GM18511 (cell line): ENCODE measurements at regions not wholly inside any gene's neighbourhood (a gene's known extent, or its start where the extent isn't known, plus 50 kb on each side); places are given as distances from the start of the nearest gene placed in this dataset.
"Not testable (repeated sequence)": the region's sequence is repeated elsewhere in the genome, so short reads cannot be mapped to it uniquely, and the experiment has no call there.

Source experiments
- ATAC-seq: cut with Tn5 transposase; IDR thresholded peaks from one replicate; pipeline ENCODE4 v1.9.1; 2021; ENCODE audit warnings: mild to moderate bottlenecking, moderate library complexity; ENCODE audit not compliant: unreplicated experiment

DNA sequence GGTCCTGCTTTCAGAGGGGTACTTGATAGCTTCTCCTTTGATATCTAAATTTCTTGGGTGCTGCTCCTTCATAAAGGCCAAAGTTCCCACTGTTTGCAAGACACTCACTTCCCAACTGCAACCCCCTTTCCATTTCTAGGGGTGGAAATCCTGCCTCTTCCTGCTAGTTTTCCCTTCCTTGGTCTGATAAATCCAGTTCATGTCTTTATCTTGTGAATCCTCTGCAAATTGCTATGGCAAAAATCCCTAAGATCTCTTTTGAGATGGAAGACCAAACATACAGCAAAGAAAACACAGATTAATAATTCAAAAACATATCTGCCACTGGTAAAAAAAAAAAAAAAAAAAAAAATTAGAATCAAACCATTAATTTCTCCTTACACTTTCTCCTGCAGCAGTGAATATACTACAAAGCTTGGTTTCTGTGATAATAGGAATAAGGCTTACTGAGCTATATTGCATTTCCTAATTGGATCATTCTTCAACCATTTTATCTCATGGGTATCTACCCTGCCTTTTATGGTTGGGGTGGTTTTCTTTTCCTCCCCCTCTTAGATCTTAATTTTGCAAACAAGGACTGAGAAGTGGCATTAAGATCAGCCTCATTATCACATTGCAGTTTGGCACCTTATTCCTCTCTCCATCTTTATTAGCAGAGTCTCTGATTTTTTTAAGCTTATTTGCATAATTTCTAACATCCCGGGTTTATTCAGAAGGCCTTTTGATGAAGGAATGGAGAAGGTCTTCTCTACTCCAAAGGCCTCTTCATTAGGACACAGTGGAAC lies 439.1 kb downstream of the XYLT1 start:
- ATAC-seq = no peak

DNA sequence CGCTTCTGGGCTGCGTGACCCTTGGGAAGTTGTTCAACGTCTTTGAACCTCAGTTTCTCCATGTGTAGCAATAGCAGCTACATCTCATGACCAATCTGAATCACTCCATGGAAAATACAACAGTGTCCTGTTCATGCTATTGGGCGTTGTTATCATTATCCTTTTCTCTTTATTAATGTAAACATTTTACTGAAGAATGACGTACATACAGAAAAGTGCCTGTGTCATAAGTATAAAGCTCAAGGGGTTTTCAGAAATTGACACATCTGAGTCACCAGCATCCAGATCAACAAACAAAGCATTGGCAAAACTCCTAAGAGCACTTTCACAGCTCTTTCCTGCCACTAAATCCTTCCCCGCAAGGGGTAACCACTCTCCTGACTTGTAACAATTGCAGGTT lies 438.4 kb downstream of the XYLT1 start:
- no peak for ATAC-seq

DNA sequence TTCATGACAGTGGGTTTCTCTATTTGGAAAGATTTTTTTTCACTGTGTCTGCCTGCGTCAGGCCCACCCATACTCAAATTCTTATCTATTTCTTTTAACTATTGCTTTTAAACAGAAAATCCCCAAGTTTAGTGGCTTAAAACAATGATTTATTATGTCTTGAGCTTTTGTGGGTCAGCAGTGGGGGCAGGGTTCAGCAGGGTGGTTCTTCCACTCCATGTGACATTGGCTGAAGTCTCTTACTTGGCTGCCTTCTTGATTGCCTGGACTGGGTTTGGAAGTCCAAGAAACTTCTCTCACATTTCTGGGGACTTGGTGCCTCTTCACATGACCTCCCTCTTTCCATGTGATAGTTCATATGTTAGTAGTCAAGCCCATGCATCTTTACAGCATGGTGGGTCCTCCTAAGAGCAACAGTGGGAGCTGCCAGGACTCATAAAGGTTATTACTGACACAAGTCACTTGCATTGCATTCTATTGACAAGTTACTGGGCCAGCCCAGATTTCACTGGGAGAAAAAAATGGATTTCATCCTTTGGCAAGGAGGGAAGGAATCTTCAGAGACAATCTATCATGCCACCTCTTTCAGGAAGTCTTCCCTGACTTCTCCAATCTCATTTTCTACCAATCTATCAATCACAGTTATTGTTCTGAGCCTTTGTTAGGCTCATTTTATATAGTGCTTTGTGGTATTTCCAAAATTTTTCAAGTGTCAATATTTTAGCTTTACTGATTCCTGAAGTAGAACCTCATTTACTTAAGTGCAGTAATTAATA lies 436.1 kb downstream of the XYLT1 start:
- no peak for ATAC-seq

- no peak for ATAC-seq
Measured at GRCh38 chr16:17037499-17037898, 433.3 kb downstream of the XYLT1 start.

DNA sequence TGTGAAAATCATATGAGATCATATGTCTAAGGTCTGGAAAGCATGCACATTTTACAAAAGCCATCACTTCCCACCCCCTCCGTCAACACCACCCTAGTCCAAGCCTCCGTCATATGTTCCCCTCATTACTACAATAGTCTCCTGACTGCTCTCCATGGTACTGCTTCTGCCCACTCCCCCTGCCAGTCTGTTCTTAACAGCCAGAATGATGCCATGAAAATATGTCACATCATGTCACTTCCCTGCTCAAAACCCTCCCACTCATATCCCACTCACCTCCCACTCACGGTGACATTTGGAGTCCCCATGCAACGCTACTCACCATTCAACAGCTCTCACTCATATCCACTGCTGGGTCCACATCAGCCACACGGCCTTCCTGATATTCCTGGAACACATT lies 432.3 kb downstream of the XYLT1 start:
- no peak for ATAC-seq

DNA sequence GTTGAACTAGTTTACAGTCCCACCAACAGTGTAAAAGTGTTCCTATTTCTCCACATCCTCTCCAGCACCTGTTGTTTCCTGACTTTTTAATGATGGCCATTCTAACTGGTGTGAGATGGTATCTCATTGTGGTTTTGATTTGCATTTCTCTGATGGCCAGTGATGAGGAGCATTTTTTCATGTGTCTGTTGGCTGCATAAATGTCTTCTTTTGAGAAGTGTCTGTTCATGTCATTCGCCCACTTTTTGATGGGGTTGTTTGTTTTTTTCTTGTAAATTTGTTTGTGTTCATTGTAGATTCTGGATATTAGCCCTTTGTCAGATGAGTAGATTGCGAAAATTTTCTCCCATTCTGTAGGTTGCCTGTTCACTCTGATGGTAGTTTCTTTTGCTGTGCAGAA lies 421.7 kb downstream of the XYLT1 start:
- ATAC-seq = not testable (repeated sequence)

- no peak for ATAC-seq
Measured at GRCh38 chr16:17050468-17050867, 420.3 kb downstream of the XYLT1 start.
